ENCODE measurements at regions not wholly inside any gene's neighbourhood (a gene's known extent, or its start where the extent isn't known, plus 50 kb on each side); places are given as distances from the start of the nearest gene placed in this dataset.

- H3K9me3 ChIP-seq = peaks cover 0 to 9% (median 0%) of the 10 kb centered on the region in 8 donors
- no peaks in the 10 kb centered on the region for H3K27me3 ChIP-seq (replicated peaks in 1 of 7)
- no peaks in the 10 kb centered on the region for H3K36me3 ChIP-seq
- WGBS, 5 donors = 61 to 72% (median 63%) methylated on average over 8 of the region's 8 CpGs
- TF ChIP-seq POLR2AphosphoS5 (IDR thresholded peaks at IDR 0.05) (no peak), POLR2A (IDR thresholded peaks at IDR 0.05) (no peak), CTCF (IDR thresholded peaks at IDR 0.05 in 8 of 11, conservative IDR thresholded peaks at IDR 0.05 in 3 of 11) (no peak)
- intact Hi-C loops (cut with DNase I; ENCODE audit: low total_unique reads) = no loop called here
- H3K27ac ChIP-seq = no peak overlapping the region
- no peak for DNase-seq
- no peaks in the 10 kb centered on the region for H3K4me1 ChIP-seq
- H3K4me3 ChIP-seq = no peak overlapping the region
These were observed 100.9 kb upstream of the PKP2 start for GRCh38 chr12:32997471-32997870.

GRCh38 chr12:32995623-32996022 is 99.0 kb upstream of the PKP2 start:
- no peaks in the 10 kb centered on the region for H3K27me3 ChIP-seq (replicated peaks in 1 of 7)
- no peak for TF ChIP-seq POLR2A (IDR thresholded peaks at IDR 0.05)
- no peak for TF ChIP-seq POLR2AphosphoS5 (IDR thresholded peaks at IDR 0.05)
- TF ChIP-seq CTCF (IDR thresholded peaks at IDR 0.05 in 8 of 11, conservative IDR thresholded peaks at IDR 0.05 in 3 of 11) = no peak

GRCh38 chr12:32993404-32993803 is 96.8 kb upstream of the PKP2 start:
- 68 to 85% (median 78%) methylated on average over 4 of the region's 4 CpGs for WGBS, 5 donors
- intact Hi-C loops (cut with DNase I; ENCODE audit: low total_unique reads) = no loop called here

More at GRCh38 chr12:32995623-32996022, 99.0 kb upstream of the PKP2 start:
- Histone ChIP-seq H3K4me1 (no peaks in the 10 kb centered on the region), H3K36me3 (no peaks in the 10 kb centered on the region), H3K9me3 (peaks cover 0 to 3% (median 0%) of the 10 kb centered on the region in 8 donors), H3K4me3 (no peak overlapping the region), H3K27ac (no peak overlapping the region)
- WGBS, 5 donors = 31 to 55% (median 49%) methylated on average over 2 of the region's 2 CpGs
- intact Hi-C loops (cut with DNase I; ENCODE audit: low total_unique reads) = no loop called here
- DNase-seq = no peak

GRCh38 chr12:32989705-32990104 is 93.1 kb upstream of the PKP2 start:
- no peaks in the 10 kb centered on the region for H3K36me3 ChIP-seq
- intact Hi-C loops (cut with DNase I; ENCODE audit: low total_unique reads) = no loop called here
- TF ChIP-seq CTCF (IDR thresholded peaks at IDR 0.05 in 8 of 11, conservative IDR thresholded peaks at IDR 0.05 in 3 of 11) (no peak), POLR2AphosphoS5 (IDR thresholded peaks at IDR 0.05) (no peak)
- no peaks in the 10 kb centered on the region for H3K4me1 ChIP-seq
- H3K4me3 ChIP-seq = no peak overlapping the region
- H3K27me3 ChIP-seq (replicated peaks in 1 of 7) = no peaks in the 10 kb centered on the region
- DNase-seq = no peak
- no peaks in the 10 kb centered on the region for H3K9me3 ChIP-seq
- no peak overlapping the region for H3K27ac ChIP-seq

More at GRCh38 chr12:32993404-32993803, 96.8 kb upstream of the PKP2 start:
- Histone ChIP-seq H3K9me3 (peaks cover 0 to 3% (median 0%) of the 10 kb centered on the region in 8 donors), H3K4me3 (no peak overlapping the region), H3K36me3 (no peaks in the 10 kb centered on the region), H3K4me1 (no peaks in the 10 kb centered on the region), H3K27ac (no peak overlapping the region), H3K27me3 (replicated peaks in 1 of 7) (no peaks in the 10 kb centered on the region)
- no peak for TF ChIP-seq CTCF (IDR thresholded peaks at IDR 0.05 in 8 of 11, conservative IDR thresholded peaks at IDR 0.05 in 3 of 11)
- no peak for TF ChIP-seq POLR2AphosphoS5 (IDR thresholded peaks at IDR 0.05)
- no peak for TF ChIP-seq POLR2A (IDR thresholded peaks at IDR 0.05)
- no peak for DNase-seq

Data from spleen (tissue), 11 donors.